H1 (cell line): ENCODE measurements at regions not wholly inside any gene's neighbourhood (a gene's known extent, or its start where the extent isn't known, plus 50 kb on each side); places are given as distances from the start of the nearest gene placed in this dataset.

Source experiments
- CTCF ChIA-PET: fragments of 300-600 bp; sonication (Branson Sonifier 250); formaldehyde crosslinking; loops from one replicate; lab custom pipeline; 2021; ENCODE audit not compliant: partially characterized antibody; lab: Charles Lee
- POLR2A ChIA-PET: fragments of 300-600 bp; sonication (Branson Sonifier 250); formaldehyde crosslinking; loops from one replicate; lab custom pipeline; 2021; ENCODE audit warnings: inconsistent platforms; ENCODE audit not compliant: partially characterized antibody; lab: Charles Lee
- DNase-seq, 2 experiments: peaks; one replicate each; pipeline versions ENCODE4 v3.0.0 to v3.0.0-alpha.2; 2010 to 2022; ENCODE audit warnings: low spot score in 2 of 2, low read depth in 1 of 2, mixed read lengths in 1 of 2
- FAIRE-seq: peaks from 2 replicates; lab custom pipeline; 2011; peaks lifted over from hg19 to GRCh38; lab: Jason Lieb, UNC
- H2AFZ ChIP-seq: 2 replicates; pipeline ENCODE4 v1.8.1; 2012; ENCODE audit warnings: low read length, inconsistent platforms
- H2AK5ac ChIP-seq: 2 replicates; pipeline ENCODE4 v1.6.1; 2013; ENCODE audit warnings: low read depth, low read length
- H2BK120ac ChIP-seq: replicated peaks from 2 replicates; pipeline ENCODE3; 2013; ENCODE audit warnings: low read depth, low read length, inconsistent platforms
- H2BK12ac ChIP-seq: 2 replicates; pipeline ENCODE4 v1.6.1; 2013; ENCODE audit warnings: low read depth, low read length
- H2BK15ac ChIP-seq: 2 replicates; pipeline ENCODE4 v1.6.1; 2013; ENCODE audit warnings: low read length
- H2BK20ac ChIP-seq: 2 replicates; pipeline ENCODE4 v1.6.1; 2013; ENCODE audit warnings: low read length
- H2BK5ac ChIP-seq: 2 replicates; pipeline ENCODE4 v1.6.1; 2013; ENCODE audit warnings: low read depth, low read length
- H3K14ac ChIP-seq: 2 replicates; pipeline ENCODE4 v1.6.1; 2013; ENCODE audit warnings: inconsistent platforms; ENCODE audit not compliant: insufficient read length
- H3K18ac ChIP-seq: 2 replicates; pipeline ENCODE4 v1.6.1; 2013; ENCODE audit warnings: low read length; ENCODE audit errors: extremely low read depth
- H3K23ac ChIP-seq: 2 replicates; pipeline ENCODE4 v1.6.1; 2013; ENCODE audit warnings: inconsistent platforms; ENCODE audit not compliant: insufficient read length
- H3K23me2 ChIP-seq: 2 replicates; pipeline ENCODE4 v1.6.1; 2013; ENCODE audit warnings: low read depth, low read length
- H3K27ac ChIP-seq: 2 replicates; pipeline ENCODE4 v1.6.1; 2011; ENCODE audit warnings: low read depth, low read length, inconsistent platforms
- H3K27me3 ChIP-seq, 4 experiments: replicated peaks in 1 of 4; 1 replicate in 1 of 4; 2 replicates in 3 of 4; pipeline versions ENCODE4 v1.6.1 to v1.8.1; 2011 to 2013; ENCODE audit warnings: low read length in 3 of 4, mild to moderate bottlenecking in 3 of 4, inconsistent platforms in 2 of 4, mixed read lengths in 2 of 4, moderate library complexity in 1 of 4; ENCODE audit not compliant: control insufficient read depth in 3 of 4, insufficient read depth in 3 of 4; ENCODE audit errors: extremely low read depth in 1 of 4
- H3K36me3 ChIP-seq, 4 experiments: 2 replicates each; pipeline versions ENCODE4 v1.6.1 to v1.8.1; 2011 to 2013; ENCODE audit warnings: mild to moderate bottlenecking in 4 of 4, low read length in 3 of 4, moderate library complexity in 2 of 4, control low read depth in 1 of 4, inconsistent platforms in 1 of 4; ENCODE audit not compliant: insufficient read depth in 4 of 4, control insufficient read depth in 2 of 4
- H3K4ac ChIP-seq: replicated peaks from 2 replicates; pipeline ENCODE3; 2013; ENCODE audit warnings: low read length, low read depth, mixed read lengths, inconsistent platforms; ENCODE audit not compliant: insufficient read length
- H3K4me1 ChIP-seq, 4 experiments: replicated peaks in 1 of 4; 1 replicate in 1 of 4; 2 replicates in 3 of 4; pipeline versions ENCODE4 v1.6.1 to v1.8.1; 2011 to 2013; ENCODE audit warnings: low read length in 3 of 4, inconsistent platforms in 2 of 4, mixed read lengths in 1 of 4; ENCODE audit not compliant: insufficient read depth in 4 of 4, control insufficient read depth in 3 of 4
- H3K4me2 ChIP-seq, 2 experiments: 2 replicates each; pipeline versions ENCODE4 v1.6.1 to v1.8.1; 2011 to 2013; ENCODE audit warnings: low read depth in 2 of 2, low read length in 2 of 2, control low read depth in 1 of 2, inconsistent platforms in 1 of 2, mild to moderate bottlenecking in 1 of 2; ENCODE audit not compliant: insufficient read depth in 1 of 2
- H3K4me3 ChIP-seq, 4 experiments: fragments of 200-600, 300-600 bp in 1 of 4; sonication (generic), shearing (Covaris generic), sonication (Bioruptor Twin) in 1 of 4; 2 replicates each; pipeline versions ENCODE4 v1.5.1 to v1.8.1; 2011 to 2016; ENCODE audit warnings: low read length in 4 of 4, low read depth in 3 of 4, control low read depth in 2 of 4, inconsistent platforms in 2 of 4, mild to moderate bottlenecking in 2 of 4, mixed read lengths in 1 of 4, moderate library complexity in 1 of 4; ENCODE audit not compliant: insufficient read depth in 2 of 4; ENCODE audit errors: extremely low read depth in 1 of 4
- H3K56ac ChIP-seq: replicated peaks from 2 replicates; pipeline ENCODE3; 2013; ENCODE audit warnings: low read depth, mild to moderate bottlenecking, mixed read lengths, low read length, inconsistent platforms; ENCODE audit not compliant: insufficient read length
- H3K79me1 ChIP-seq: 2 replicates; pipeline ENCODE4 v1.6.1; 2013; ENCODE audit warnings: low read depth, low read length, control low read depth
- H3K79me2 ChIP-seq, 2 experiments: 2 replicates each; pipeline versions ENCODE4 v1.6.1 to v1.8.1; 2012 to 2013; ENCODE audit warnings: low read length in 2 of 2, mild to moderate bottlenecking in 2 of 2, inconsistent platforms in 1 of 2; ENCODE audit not compliant: insufficient read depth in 2 of 2, control insufficient read depth in 1 of 2
- H3K9ac ChIP-seq, 4 experiments: replicated peaks in 1 of 4; 1 replicate in 1 of 4; 2 replicates in 3 of 4; pipeline versions ENCODE4 v1.6.1 to v1.8.1; 2011 to 2013; ENCODE audit warnings: low read depth in 3 of 4, low read length in 3 of 4, control low read depth in 2 of 4, mild to moderate bottlenecking in 2 of 4, moderate library complexity in 2 of 4, inconsistent platforms in 1 of 4; ENCODE audit errors: extremely low read depth in 1 of 4
- H3K9me3 ChIP-seq, 2 experiments: 2 replicates each; pipeline versions ENCODE4 v1.6.1 to v1.8.1; 2012 to 2013; ENCODE audit warnings: mild to moderate bottlenecking in 2 of 2, moderate library complexity in 2 of 2, control low read depth in 1 of 2, inconsistent platforms in 1 of 2, low read depth in 1 of 2, low read length in 1 of 2, mixed read lengths in 1 of 2; ENCODE audit not compliant: insufficient read depth in 2 of 2
- H4K20me1 ChIP-seq, 2 experiments: replicated peaks in 1 of 2; 2 replicates each; pipeline versions ENCODE3 to v1.8.1; 2011 to 2013; ENCODE audit warnings: inconsistent platforms in 2 of 2, low read length in 2 of 2, mild to moderate bottlenecking in 1 of 2; ENCODE audit not compliant: insufficient read depth in 2 of 2, control insufficient read depth in 1 of 2
- H4K5ac ChIP-seq: 2 replicates; pipeline ENCODE4 v1.6.1; 2013; ENCODE audit warnings: low read length, low read depth, mixed read lengths, inconsistent platforms; ENCODE audit not compliant: insufficient read length
- H4K8ac ChIP-seq: 2 replicates; pipeline ENCODE4 v1.8.0; 2013; ENCODE audit warnings: mild to moderate bottlenecking, moderate library complexity, low read length, inconsistent platforms; ENCODE audit not compliant: insufficient read depth; ENCODE audit errors: extremely low read depth
- H4K91ac ChIP-seq: replicated peaks from 2 replicates; pipeline ENCODE3; 2013; ENCODE audit warnings: low read length, mixed read lengths, inconsistent platforms; ENCODE audit not compliant: insufficient read length
- ATF2 ChIP-seq: IDR thresholded peaks from 2 replicates; pipeline ENCODE4 v1.6.1; 2012; ENCODE audit warnings: low read length, inconsistent platforms
- CBX5 ChIP-seq: fragments of 300-800, 300-1000 bp; sonication (generic); IDR thresholded peaks from 2 replicates; pipeline ENCODE4 v1.7.1; 2016; ENCODE audit warnings: antibody characterized with exemption, low read length, low read depth
- CREB1 ChIP-seq: IDR thresholded peaks from 2 replicates; pipeline ENCODE4 v1.6.1; 2012; ENCODE audit warnings: inconsistent platforms
- EZH2 ChIP-seq: fragments of 200-600 bp; sonication (generic); IDR thresholded peaks from 2 replicates; pipeline ENCODE4 v1.7.1; 2012; ENCODE audit warnings: low read depth, mild to moderate bottlenecking, moderate library complexity, low read length, inconsistent platforms; ENCODE audit not compliant: severe bottlenecking
- GTF2F1 ChIP-seq: IDR thresholded peaks from 2 replicates; pipeline ENCODE4 v1.6.1; 2012; ENCODE audit warnings: low read depth, low read length, improper control_type of control experiment, borderline replicate concordance
- JUND ChIP-seq: IDR thresholded peaks from 2 replicates; pipeline ENCODE4 v1.6.1; 2011; ENCODE audit warnings: mild to moderate bottlenecking, improper control_type of control experiment, low read length
- KDM4A ChIP-seq: IDR thresholded peaks from one replicate; pipeline ENCODE4 v1.7.1; 2012; ENCODE audit warnings: low read depth, mild to moderate bottlenecking, moderate library complexity, low read length, inconsistent platforms; ENCODE audit not compliant: severe bottlenecking
- RBBP5 ChIP-seq: IDR thresholded peaks from 2 replicates; pipeline ENCODE4 v1.7.1; 2012; ENCODE audit warnings: low read depth, mild to moderate bottlenecking, inconsistent platforms, low read length, moderate library complexity, borderline replicate concordance
- RXRA ChIP-seq: IDR thresholded peaks from 2 replicates; pipeline ENCODE4 v1.6.1; 2011; ENCODE audit warnings: low read depth, mild to moderate bottlenecking, low read length, moderate library complexity; ENCODE audit not compliant: insufficient read depth
- SP1 ChIP-seq: IDR thresholded peaks from 2 replicates; pipeline ENCODE4 v1.6.1; 2011; ENCODE audit warnings: low read depth, low read length
- TAF7 ChIP-seq: optimal IDR thresholded peaks from 2 replicates; pipeline ENCODE3; 2011; ENCODE audit warnings: low read depth, mild to moderate bottlenecking, inconsistent platforms, low read length, moderate library complexity, borderline replicate concordance
- YY1 ChIP-seq: IDR thresholded peaks from 2 replicates; pipeline ENCODE4 v1.6.1; 2011; ENCODE audit warnings: low read depth, mild to moderate bottlenecking, low read length
- WGBS, 2 experiments: shearing (Covaris generic) in 1 of 2; methylation state at CpG; one replicate each; pipeline versions ENCODE4 v1.1.6 to v1.1.7; 2013 to 2015; ENCODE audit warnings: low lambda C conversion rate in 2 of 2, mixed read lengths in 2 of 2, inconsistent platforms in 1 of 2, low coverage in 1 of 2, missing lambda C conversion rate in 1 of 2; ENCODE audit not compliant: insufficient replicate concordance in 2 of 2, insufficient coverage in 1 of 2, insufficient read length in 1 of 2; ENCODE audit errors: extremely low coverage in 1 of 2, missing lambda C conversion rate in 1 of 2; 5-methylcytosine and 5-hydroxymethylcytosine counted together

- H4K5ac ChIP-seq, result no peak overlapping the region
- no peak overlapping the region for H4K8ac ChIP-seq
- H3K14ac ChIP-seq, result no peak overlapping the region
- H2BK15ac ChIP-seq, result no peak overlapping the region
- no peak overlapping the region for H2BK120ac ChIP-seq
- no peak overlapping the region for H3K9ac ChIP-seq
- no peaks in the 10 kb centered on the region for H3K27me3 ChIP-seq
- DNase-seq, result no peak
- no peak overlapping the region for H3K56ac ChIP-seq
- H3K4me3 ChIP-seq, result no peak overlapping the region
- no peak overlapping the region for H3K4me2 ChIP-seq
- H4K20me1 ChIP-seq, result no peaks in the 10 kb centered on the region
- H3K18ac ChIP-seq, result no peak overlapping the region
- H3K23ac ChIP-seq, result no peak overlapping the region
- CTCF ChIA-PET, result interaction anchor here (0.6 to 1.2 kb wide), 7 partner anchors 8 to 660 kb away, joined by 3 to 6 read pairs (median 3); no protein-coding TSS in a partner anchor
- no peak overlapping the region for H2BK5ac ChIP-seq
- H3K4ac ChIP-seq, result no peak overlapping the region
- no peak overlapping the region for H2AK5ac ChIP-seq
- FAIRE-seq, result no peak
- H3K79me2 ChIP-seq, result no peaks in the 10 kb centered on the region
- POLR2A ChIA-PET, result no interaction called here
- H4K91ac ChIP-seq, result no peak overlapping the region
- H3K9me3 ChIP-seq, result peaks cover 5 to 12% of the 10 kb centered on the region in 2 experiments; a peak in 3 of 4 replicates
- H2BK20ac ChIP-seq, result no peak overlapping the region
- no peaks in the 10 kb centered on the region for H3K23me2 ChIP-seq
- no peak overlapping the region for H2BK12ac ChIP-seq
- no peak overlapping the region for H2AFZ ChIP-seq
- 94% methylated on average over 6 of the region's 6 CpGs; no CpG with 5 or more reads in 1 of the 2 experiments for WGBS, 2 experiments
- H3K36me3 ChIP-seq, result no peaks in the 10 kb centered on the region
- no peak overlapping the region for H3K27ac ChIP-seq
- H3K79me1 ChIP-seq, result no peaks in the 10 kb centered on the region
- H3K4me1 ChIP-seq, result no peaks in the 10 kb centered on the region
- TF ChIP-seq SP1, result no peak
- TF ChIP-seq GTF2F1, result no peak
- TF ChIP-seq EZH2, result no peak
- TF ChIP-seq YY1, result no peak
- TF ChIP-seq CREB1, result no peak
- TF ChIP-seq JUND, result no peak
- TF ChIP-seq KDM4A, result no peak
- no peak for TF ChIP-seq CBX5
- TF ChIP-seq RXRA, result no peak
- no peak for TF ChIP-seq TAF7
- TF ChIP-seq ATF2, result no peak
- no peak for TF ChIP-seq RBBP5
Observed at GRCh38 chr7:106795084-106795876, 69.8 kb upstream of the PIK3CG start.
